Endothelial cell of umbilical vein (primary cell): ENCODE measurements at regions not wholly inside any gene's neighbourhood (a gene's known extent, or its start where the extent isn't known, plus 50 kb on each side); places are given as distances from the start of the nearest gene placed in this dataset.

Experiments
- BruUV-seq: library from RNA; stranded (reverse); fragments of 400-500 nt; replicated peaks from 2 replicates; lab custom pipeline; 2021; lab: Mats Ljungman, UMichigan
- CTCF ChIA-PET: fragments of 300-600, 350-600 bp; sonication (Branson Sonifier 250); formaldehyde crosslinking; loops from one replicate; lab custom pipeline; 2021; ENCODE audit warnings: antibody characterized with exemption, inconsistent platforms; lab: Charles Lee
- POLR2A ChIA-PET: fragments of 300-600, 350-600 bp; sonication (Branson Sonifier 250); formaldehyde crosslinking; loops from one replicate; lab custom pipeline; 2021; ENCODE audit warnings: antibody characterized with exemption, inconsistent platforms; lab: Charles Lee
- DNase-seq: peaks from one replicate; pipeline ENCODE4 v3.0.0-alpha.2; 2011; ENCODE audit warnings: low read depth, low spot score
- FAIRE-seq: peaks from 2 replicates; lab custom pipeline; 2011; peaks lifted over from hg19 to GRCh38; lab: Jason Lieb, UNC
- H2AFZ ChIP-seq: 2 replicates; pipeline ENCODE4 v1.6.0; 2012; ENCODE audit warnings: low read depth, low read length, control low read depth, inconsistent platforms
- H3K27ac ChIP-seq: 2 replicates; pipeline ENCODE4 v1.5.1; 2011; ENCODE audit warnings: low read depth, mild to moderate bottlenecking, control low read depth, low read length, moderate library complexity; ENCODE audit not compliant: insufficient read depth
- H3K27me3 ChIP-seq, 2 experiments: 2 replicates each; pipeline versions ENCODE4 v1.6.0 to v1.6.1; 2011; ENCODE audit warnings: low read length in 2 of 2, mixed read lengths in 1 of 2; ENCODE audit not compliant: control insufficient read depth in 2 of 2, insufficient read depth in 2 of 2
- H3K36me3 ChIP-seq, 2 experiments: 2 replicates in 1 of 2; 3 replicates in 1 of 2; pipeline ENCODE4 v1.5.1; 2011; ENCODE audit warnings: low read length in 2 of 2, mild to moderate bottlenecking in 1 of 2, moderate library complexity in 1 of 2; ENCODE audit not compliant: control insufficient read depth in 2 of 2, insufficient read depth in 2 of 2; ENCODE audit errors: extremely low read depth in 1 of 2
- H3K4me1 ChIP-seq: 3 replicates; pipeline ENCODE4 v1.5.1; 2011; ENCODE audit warnings: mild to moderate bottlenecking, low read length; ENCODE audit not compliant: control insufficient read depth, insufficient read depth; ENCODE audit errors: extremely low read depth
- H3K4me2 ChIP-seq: 2 replicates; pipeline ENCODE4 v1.6.1; 2011; ENCODE audit warnings: low read length, control low read depth, mixed read lengths; ENCODE audit not compliant: insufficient read depth
- H3K4me3 ChIP-seq, 3 experiments: fragments of 200-600 bp in 1 of 3; sonication (generic), shearing (Covaris generic) in 1 of 3; replicated peaks in 1 of 3; 2 replicates each; pipeline ENCODE4 v1.5.1; 2011 to 2016; ENCODE audit warnings: control low read depth in 3 of 3, low read length in 3 of 3, mild to moderate bottlenecking in 2 of 3, inconsistent platforms in 1 of 3, low read depth in 1 of 3, moderate library complexity in 1 of 3; ENCODE audit not compliant: insufficient read depth in 1 of 3
- H3K79me2 ChIP-seq: 2 replicates; pipeline ENCODE4 v1.6.0; 2012; ENCODE audit warnings: low read length, inconsistent platforms; ENCODE audit not compliant: control insufficient read depth, insufficient read depth
- H3K9ac ChIP-seq: replicated peaks from 2 replicates; pipeline ENCODE3; 2011; ENCODE audit warnings: low read length, control low read depth; ENCODE audit not compliant: insufficient read depth; ENCODE audit errors: extremely low read depth
- H3K9me1 ChIP-seq: replicated peaks from 3 replicates; pipeline ENCODE4 v1.6.0; 2011; ENCODE audit warnings: mild to moderate bottlenecking, low read length; ENCODE audit not compliant: control insufficient read depth, insufficient read depth; ENCODE audit errors: extremely low read depth
- H3K9me3 ChIP-seq: replicated peaks from 2 replicates; pipeline ENCODE4 v1.5.1; 2012; ENCODE audit warnings: low read length, inconsistent platforms; ENCODE audit not compliant: control insufficient read depth, insufficient read depth
- H4K20me1 ChIP-seq: replicated peaks from 2 replicates; pipeline ENCODE3; 2011; ENCODE audit warnings: mild to moderate bottlenecking, low read length; ENCODE audit not compliant: control insufficient read depth, insufficient read depth; ENCODE audit errors: extremely low read depth
- CTCF ChIP-seq, 2 donors: IDR thresholded peaks; 1 replicate in 1 of 2; 2 replicates in 1 of 2; pipeline ENCODE4 v1.5.1; 2011; ENCODE audit warnings: low read length in 2 of 2, mild to moderate bottlenecking in 2 of 2, moderate library complexity in 2 of 2, control low read depth in 1 of 2, inconsistent platforms in 1 of 2, low read depth in 1 of 2; ENCODE audit not compliant: insufficient read depth in 1 of 2; ENCODE audit errors: extremely low read depth in 1 of 2
- EZH2 ChIP-seq: IDR thresholded peaks from 2 replicates; pipeline ENCODE4 v1.6.1; 2012; ENCODE audit warnings: borderline replicate concordance, low read depth, mild to moderate bottlenecking, moderate library complexity, low read length, inconsistent platforms; ENCODE audit not compliant: severe bottlenecking
- FOS ChIP-seq: IDR thresholded peaks from 2 replicates; pipeline ENCODE4 v1.6.1; 2011; ENCODE audit warnings: mild to moderate bottlenecking, low read length, moderate library complexity, borderline replicate concordance; ENCODE audit not compliant: insufficient read depth
- GATA2 ChIP-seq: IDR thresholded peaks from 2 replicates; pipeline ENCODE4 v1.7.0; 2011; ENCODE audit warnings: low read depth, mild to moderate bottlenecking, moderate library complexity, mixed read lengths, low read length; ENCODE audit not compliant: insufficient read length, insufficient read depth
- JUN ChIP-seq: IDR thresholded peaks from 2 replicates; pipeline ENCODE4 v1.6.1; 2011; ENCODE audit warnings: borderline replicate concordance, low read depth; ENCODE audit not compliant: insufficient read length, insufficient read depth
- MAX ChIP-seq: IDR thresholded peaks from 2 replicates; pipeline ENCODE4 v1.6.1; 2011; ENCODE audit not compliant: insufficient read depth, insufficient read length
- MYC ChIP-seq: IDR thresholded peaks from one replicate; pipeline ENCODE4 v1.6.1; 2011; ENCODE audit warnings: mild to moderate bottlenecking, low read depth, low read length
- POLR2A ChIP-seq: IDR thresholded peaks from 2 replicates; pipeline ENCODE4 v1.6.1; 2012; ENCODE audit warnings: low read depth, mild to moderate bottlenecking, control low read depth, low read length
- POLR2AphosphoS5 ChIP-seq: IDR thresholded peaks from 2 replicates; pipeline ENCODE4 v1.6.1; 2012; ENCODE audit warnings: low read depth, mild to moderate bottlenecking, control low read depth, low read length, moderate library complexity; ENCODE audit not compliant: insufficient read depth
- dilution Hi-C: fragments of 300-500 bp; cut with MboI; formaldehyde crosslinking; loops from one replicate; pipeline ENCODE4 v1.15.0; 2019; ENCODE audit warnings: low sequenced_read_pairs; ENCODE audit not compliant: extremely low pct_ligation_motif_present
- intact Hi-C: fragments of 100-400 bp; cut with micrococcal nuclease; formaldehyde crosslinking; loops from one replicate; pipeline ENCODE4 v1.10.0; 2022

DNA sequence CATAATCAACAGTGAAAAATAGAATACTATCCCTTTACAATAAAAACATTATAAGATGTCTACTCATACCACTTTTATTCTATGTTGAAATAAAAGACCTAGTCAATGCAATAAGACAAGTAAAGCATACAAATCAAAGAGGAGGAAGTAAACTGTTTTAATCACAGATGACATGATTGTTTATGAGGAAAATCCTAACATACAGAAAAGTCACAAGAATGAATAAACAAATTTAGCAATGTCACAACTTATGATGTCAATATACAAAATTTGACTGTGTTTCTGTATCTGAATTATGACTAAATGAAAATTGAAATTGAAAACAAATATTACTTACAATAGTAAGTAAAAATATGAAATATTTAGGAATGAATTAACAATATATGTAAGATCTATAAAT is 221.9 kb upstream of the GRIA4 start:
- no peaks in the 10 kb centered on the region for H3K36me3 ChIP-seq
- no peaks in the 10 kb centered on the region for H3K9me3 ChIP-seq
- H3K4me1 ChIP-seq, result no peaks in the 10 kb centered on the region
- no peaks in the 10 kb centered on the region for H3K27me3 ChIP-seq
- H3K9me1 ChIP-seq, result no peaks in the 10 kb centered on the region
- dilution Hi-C loops (no loop called here), intact Hi-C loops (no loop called here)
- H3K27ac ChIP-seq, result no peak overlapping the region
- POLR2A ChIA-PET, result no interaction called here
- no TSS peak for BruUV-seq
- no peak overlapping the region for H2AFZ ChIP-seq
- no peak for TF ChIP-seq FOS
- no peak for TF ChIP-seq MYC
- TF ChIP-seq GATA2, result no peak
- TF ChIP-seq POLR2AphosphoS5, result no peak
- no peak for TF ChIP-seq MAX
- no peak for TF ChIP-seq JUN
- no peak for TF ChIP-seq CTCF (IDR thresholded peaks at IDR 0.05; ENCODE audit: extremely low read depth in 1 of 2, insufficient read depth in 1 of 2, low read depth in 1 of 2, low read length in 2 of 2)
- no peak for TF ChIP-seq POLR2A
- TF ChIP-seq EZH2, result no peak
- FAIRE-seq (no peak), DNase-seq (no peak)
- H3K4me3 ChIP-seq, result no peak overlapping the region
- no peaks in the 10 kb centered on the region for H3K79me2 ChIP-seq
- no peak overlapping the region for H3K4me2 ChIP-seq
- H4K20me1 ChIP-seq, result no peaks in the 10 kb centered on the region
- no peak overlapping the region for H3K9ac ChIP-seq
- CTCF ChIA-PET, result no interaction called here
